ENCODE measurements at regions not wholly inside any gene's neighbourhood (a gene's known extent, or its start where the extent isn't known, plus 50 kb on each side); places are given as distances from the start of the nearest gene placed in this dataset.
"Not testable (repeated sequence)": the region's sequence is repeated elsewhere in the genome, so short reads cannot be mapped to it uniquely, and the experiment has no call there.

DNA sequence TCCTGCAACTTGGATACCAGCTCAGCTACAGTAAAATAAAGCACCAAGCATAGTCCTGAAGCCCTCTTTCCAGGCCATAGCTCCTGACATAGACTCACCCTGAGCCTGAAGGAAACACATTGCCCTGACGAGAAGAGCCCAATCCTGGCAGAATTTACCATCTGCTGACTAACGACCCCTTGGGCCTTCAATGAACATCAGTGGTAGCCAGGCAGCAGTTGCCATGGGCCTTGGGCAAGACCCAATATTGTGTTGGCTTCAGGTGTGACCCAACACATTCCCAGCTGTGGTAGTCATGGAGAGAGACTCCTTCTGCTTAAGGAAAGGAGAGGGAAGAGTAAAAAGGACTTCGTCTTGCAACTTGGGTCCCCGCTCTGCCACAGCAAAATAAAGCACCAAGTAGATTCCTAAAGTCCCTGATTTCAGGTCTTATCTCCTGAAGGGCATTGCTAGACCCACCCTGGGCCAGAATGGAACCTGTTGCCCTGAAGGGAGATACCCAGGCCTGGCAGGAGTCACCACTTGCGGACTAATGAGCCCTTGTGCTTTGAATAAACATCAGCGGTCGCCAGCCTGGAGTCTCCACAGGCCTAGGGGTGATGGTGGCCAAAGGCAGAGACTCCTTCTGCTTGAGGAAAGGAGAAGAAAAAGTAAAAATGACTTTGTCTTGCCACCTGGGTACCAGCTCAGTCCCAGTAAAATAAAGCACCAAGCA, 902.6 kb downstream of the C4orf33 start:
- no peak for DNase-seq (ENCODE audit: low read depth, low spot score)
- no peaks in the 10 kb centered on the region for H3K9me3 ChIP-seq (ENCODE audit: insufficient read depth, low read length)
- no peak overlapping the region for H3K4me3 ChIP-seq (ENCODE audit: insufficient read length, low read depth)
- TF ChIP-seq SUZ12 (IDR thresholded peaks at IDR 0.05; ENCODE audit: extremely low read depth, insufficient read depth, insufficient read length), result no peak
- no peak for TF ChIP-seq YY1 (IDR thresholded peaks at IDR 0.05; ENCODE audit: insufficient read depth, insufficient read length)
- no peak for TF ChIP-seq ZNF274 (IDR thresholded peaks at IDR 0.05; ENCODE audit: low read depth, low read length)
- no peaks in the 10 kb centered on the region for H3K36me3 ChIP-seq (ENCODE audit: insufficient read depth, insufficient read length, low read length)
- no peak overlapping the region for H3K9ac ChIP-seq (ENCODE audit: insufficient read length, low read depth)
- no peaks in the 10 kb centered on the region for H3K27me3 ChIP-seq (ENCODE audit: insufficient read depth, insufficient read length)
- H3K4me1 ChIP-seq (ENCODE audit: insufficient read depth, insufficient read length), result no peaks in the 10 kb centered on the region

GRCh38 chr4:129999156-129999555, 903.2 kb downstream of the C4orf33 start:
- TF ChIP-seq ZNF274 (IDR thresholded peaks at IDR 0.05; ENCODE audit: low read depth, low read length), result no peak
- no peak for TF ChIP-seq YY1 (IDR thresholded peaks at IDR 0.05; ENCODE audit: insufficient read depth, insufficient read length)
- no peak for TF ChIP-seq SUZ12 (IDR thresholded peaks at IDR 0.05; ENCODE audit: extremely low read depth, insufficient read depth, insufficient read length)
- Histone ChIP-seq H3K27me3 (ENCODE audit: insufficient read depth, insufficient read length) (no peaks in the 10 kb centered on the region), H3K4me3 (ENCODE audit: insufficient read length, low read depth) (no peak overlapping the region), H3K4me1 (ENCODE audit: insufficient read depth, insufficient read length) (no peaks in the 10 kb centered on the region), H3K9ac (ENCODE audit: insufficient read length, low read depth) (no peak overlapping the region), H3K36me3 (ENCODE audit: insufficient read depth, insufficient read length, low read length) (no peaks in the 10 kb centered on the region), H3K9me3 (ENCODE audit: insufficient read depth, low read length) (no peaks in the 10 kb centered on the region)
- no peak for DNase-seq (ENCODE audit: low read depth, low spot score)

- Histone ChIP-seq H3K9me3 (ENCODE audit: insufficient read depth, low read length) (no peaks in the 10 kb centered on the region), H3K9ac (ENCODE audit: insufficient read length, low read depth) (no peak overlapping the region), H3K4me1 (ENCODE audit: insufficient read depth, insufficient read length) (no peaks in the 10 kb centered on the region), H3K4me3 (ENCODE audit: insufficient read length, low read depth) (no peak overlapping the region), H3K27me3 (ENCODE audit: insufficient read depth, insufficient read length) (no peaks in the 10 kb centered on the region), H3K36me3 (ENCODE audit: insufficient read depth, insufficient read length, low read length) (no peaks in the 10 kb centered on the region)
- TF ChIP-seq SUZ12 (IDR thresholded peaks at IDR 0.05; ENCODE audit: extremely low read depth, insufficient read depth, insufficient read length), result no peak
- TF ChIP-seq YY1 (IDR thresholded peaks at IDR 0.05; ENCODE audit: insufficient read depth, insufficient read length), result no peak
- no peak for TF ChIP-seq ZNF274 (IDR thresholded peaks at IDR 0.05; ENCODE audit: low read depth, low read length)
- DNase-seq (ENCODE audit: low read depth, low spot score), result no peak
These were observed 912.5 kb downstream of the C4orf33 start for GRCh38 chr4:130008461-130008860.

- H3K9ac ChIP-seq (ENCODE audit: insufficient read length, low read depth); DNase-seq (ENCODE audit: low read depth, low spot score); H3K9me3 ChIP-seq (ENCODE audit: insufficient read depth, low read length); H3K36me3 ChIP-seq (ENCODE audit: insufficient read depth, insufficient read length, low read length); H3K4me3 ChIP-seq (ENCODE audit: insufficient read length, low read depth); H3K27me3 ChIP-seq (ENCODE audit: insufficient read depth, insufficient read length); H3K4me1 ChIP-seq (ENCODE audit: insufficient read depth, insufficient read length): not testable (repeated sequence)
These were observed 916.9 kb downstream of the C4orf33 start for GRCh38 chr4:130012806-130013205.

DNA sequence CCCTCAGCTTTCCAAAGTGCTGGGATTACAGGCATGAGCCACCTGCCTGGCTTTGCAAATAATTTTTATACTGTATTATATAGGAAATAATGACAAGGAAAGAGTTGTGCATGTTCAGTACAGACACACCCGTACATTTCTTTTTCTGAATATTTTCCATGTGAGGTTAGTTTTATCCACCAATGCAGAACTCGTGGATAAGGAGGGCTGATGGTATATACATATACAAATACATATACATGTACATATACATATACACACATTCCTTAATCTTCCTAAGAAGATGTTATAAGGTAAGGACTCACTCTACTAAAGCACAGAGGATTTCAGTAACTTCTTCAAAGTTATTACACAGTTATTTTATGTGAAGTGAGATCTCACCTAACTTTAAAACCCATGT, 925.8 kb downstream of the C4orf33 start:
- H3K9ac ChIP-seq (ENCODE audit: insufficient read length, low read depth), result no peak overlapping the region
- H3K9me3 ChIP-seq (ENCODE audit: insufficient read depth, low read length), result peaks cover 17% of the 10 kb centered on the region; the same call in 1 of the 2 replicates
- DNase-seq (ENCODE audit: low read depth, low spot score), result no peak
- no peaks in the 10 kb centered on the region for H3K27me3 ChIP-seq (ENCODE audit: insufficient read depth, insufficient read length)
- H3K4me3 ChIP-seq (ENCODE audit: insufficient read length, low read depth), result no peak overlapping the region
- TF ChIP-seq SUZ12 (IDR thresholded peaks at IDR 0.05; ENCODE audit: extremely low read depth, insufficient read depth, insufficient read length), result no peak
- TF ChIP-seq YY1 (IDR thresholded peaks at IDR 0.05; ENCODE audit: insufficient read depth, insufficient read length), result no peak
- no peak for TF ChIP-seq ZNF274 (IDR thresholded peaks at IDR 0.05; ENCODE audit: low read depth, low read length)
- H3K36me3 ChIP-seq (ENCODE audit: insufficient read depth, insufficient read length, low read length), result no peaks in the 10 kb centered on the region
- no peaks in the 10 kb centered on the region for H3K4me1 ChIP-seq (ENCODE audit: insufficient read depth, insufficient read length)

DNA sequence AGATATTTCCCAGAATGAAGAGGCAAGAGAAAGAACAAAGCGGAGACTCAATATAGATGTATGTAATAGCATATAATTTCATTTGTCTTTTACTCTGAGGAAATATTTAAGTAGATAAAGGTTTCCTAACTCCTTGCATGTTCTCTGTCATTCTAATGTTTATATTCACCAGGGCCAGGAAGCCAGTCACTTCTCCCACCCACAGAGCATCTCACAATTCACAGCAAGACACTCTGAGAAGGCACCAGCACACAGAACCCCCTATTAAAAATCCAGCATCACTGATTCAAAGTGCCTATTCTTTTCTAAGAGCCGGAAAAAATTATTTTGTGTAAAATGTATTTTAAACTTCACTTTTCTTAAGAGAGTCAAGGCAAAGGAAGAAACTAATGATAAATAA, 927.1 kb downstream of the C4orf33 start:
- TF ChIP-seq SUZ12 (IDR thresholded peaks at IDR 0.05; ENCODE audit: extremely low read depth, insufficient read depth, insufficient read length), result no peak
- no peak for TF ChIP-seq YY1 (IDR thresholded peaks at IDR 0.05; ENCODE audit: insufficient read depth, insufficient read length)
- TF ChIP-seq ZNF274 (IDR thresholded peaks at IDR 0.05; ENCODE audit: low read depth, low read length), result no peak
- no peak overlapping the region for H3K4me3 ChIP-seq (ENCODE audit: insufficient read length, low read depth)
- H3K36me3 ChIP-seq (ENCODE audit: insufficient read depth, insufficient read length, low read length), result no peaks in the 10 kb centered on the region
- DNase-seq (ENCODE audit: low read depth, low spot score), result no peak
- H3K9me3 ChIP-seq (ENCODE audit: insufficient read depth, low read length), result peaks cover 17% of the 10 kb centered on the region; the same call in 1 of the 2 replicates
- no peaks in the 10 kb centered on the region for H3K4me1 ChIP-seq (ENCODE audit: insufficient read depth, insufficient read length)
- no peak overlapping the region for H3K9ac ChIP-seq (ENCODE audit: insufficient read length, low read depth)
- no peaks in the 10 kb centered on the region for H3K27me3 ChIP-seq (ENCODE audit: insufficient read depth, insufficient read length)

DNA sequence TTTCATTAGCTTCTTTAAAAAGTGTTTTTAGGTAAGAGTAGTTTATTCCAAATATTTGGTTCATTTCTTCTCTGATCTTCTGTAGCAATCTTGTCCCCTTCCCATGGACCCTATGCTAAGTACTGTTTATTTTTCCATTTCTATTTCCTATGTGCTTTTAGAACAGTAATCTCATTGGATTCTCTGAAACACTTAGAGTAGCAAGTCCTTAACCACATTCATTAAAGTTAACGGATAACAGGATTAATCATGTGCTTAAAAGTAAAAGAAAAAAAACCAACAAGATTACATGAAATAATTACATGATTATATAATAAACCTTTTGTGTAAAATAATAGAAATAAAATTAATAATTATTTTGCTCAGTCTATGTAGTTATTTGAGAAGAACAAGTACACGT, 929.7 kb downstream of the C4orf33 start:
- Histone ChIP-seq H3K36me3 (ENCODE audit: insufficient read depth, insufficient read length, low read length) (no peaks in the 10 kb centered on the region), H3K27me3 (ENCODE audit: insufficient read depth, insufficient read length) (no peaks in the 10 kb centered on the region), H3K9me3 (ENCODE audit: insufficient read depth, low read length) (peaks cover 17% of the 10 kb centered on the region; the same call in 1 of the 2 replicates), H3K4me1 (ENCODE audit: insufficient read depth, insufficient read length) (no peaks in the 10 kb centered on the region), H3K9ac (ENCODE audit: insufficient read length, low read depth) (no peak overlapping the region), H3K4me3 (ENCODE audit: insufficient read length, low read depth) (no peak overlapping the region)
- no peak for DNase-seq (ENCODE audit: low read depth, low spot score)
- TF ChIP-seq YY1 (IDR thresholded peaks at IDR 0.05; ENCODE audit: insufficient read depth, insufficient read length) (no peak), SUZ12 (IDR thresholded peaks at IDR 0.05; ENCODE audit: extremely low read depth, insufficient read depth, insufficient read length) (no peak), ZNF274 (IDR thresholded peaks at IDR 0.05; ENCODE audit: low read depth, low read length) (no peak)
